Gastrocnemius medialis (tissue), 4 donors: ENCODE measurements at regions not wholly inside any gene's neighbourhood (a gene's known extent, or its start where the extent isn't known, plus 50 kb on each side); places are given as distances from the start of the nearest gene placed in this dataset.

Experiments used
- ATAC-seq, 2 donors: fragments of 150-250 bp; one replicate each; pipeline ENCODE4 v1.9.1; 2016
- DNase-seq, 2 donors: peaks; one replicate each; pipeline ENCODE4 v3.0.0-alpha.2; 2019
- H3K27ac ChIP-seq, 4 donors: fragments of 200-600 bp; sonication (generic); 1 replicate in 1 of 4; 2 replicates in 3 of 4; pipeline ENCODE4 v1.5.1; 2016 to 2018; ENCODE audit warnings: mild to moderate bottlenecking in 2 of 4, moderate library complexity in 1 of 4
- H3K27me3 ChIP-seq, 3 donors: fragments of 200-600 bp; sonication (generic) in 2 of 3; 1 replicate in 1 of 3; 2 replicates in 2 of 3; pipeline versions ENCODE4 v1.5.1 to v1.6.0; 2016 to 2019; ENCODE audit warnings: mild to moderate bottlenecking in 1 of 3, moderate library complexity in 1 of 3
- H3K36me3 ChIP-seq, 2 donors: fragments of 200-600 bp; sonication (generic) in 1 of 2; one replicate each; pipeline ENCODE4 v1.5.1; 2017 to 2018
- H3K4me1 ChIP-seq, 2 donors: fragments of 200-600 bp; sonication (generic) in 1 of 2; one replicate each; pipeline ENCODE4 v1.5.1; 2016 to 2017; ENCODE audit warnings: mild to moderate bottlenecking in 2 of 2
- H3K4me3 ChIP-seq, 4 donors: fragments of 200-600 bp; sonication (generic) in 3 of 4; 1 replicate in 1 of 4; 2 replicates in 3 of 4; pipeline ENCODE4 v1.5.1; 2016 to 2019; ENCODE audit warnings: mild to moderate bottlenecking in 2 of 4
- H3K9me3 ChIP-seq, 3 donors: fragments of 200-600 bp; sonication (generic) in 2 of 3; 1 replicate in 1 of 3; 2 replicates in 2 of 3; pipeline ENCODE4 v1.5.1; 2016 to 2019
- POLR2A ChIP-seq, 2 donors: fragments of 450-650 bp; IDR thresholded peaks; one replicate each; pipeline ENCODE4 v1.6.1; 2017; ENCODE audit warnings: antibody characterized with exemption in 2 of 2, mild to moderate bottlenecking in 2 of 2, moderate library complexity in 2 of 2
- in situ Hi-C, 4 donors: fragments of 200-750 bp; cut with MboI; loops; one replicate each; pipeline versions ENCODE4 v1.15.0 to v1.8.0; 2017; ENCODE audit warnings: low sequenced_read_pairs in 4 of 4
- intact Hi-C: fragments of 100-400 bp; cut with DNase I; formaldehyde crosslinking; loops from one replicate; pipeline ENCODE4 v1.15.1; 2023; ENCODE audit warnings: low total_unique reads
- TF ChIP-seq, protein P1 (sequence below), 5 experiments: fragments of 450-650 bp in 3 of 5; fragments of 200-600 bp in 2 of 5; sonication (generic) in 2 of 5; IDR thresholded peaks in 4 of 5; conservative IDR thresholded peaks in 1 of 5; 1 replicate in 4 of 5; 2 replicates in 1 of 5; pipeline ENCODE4 v1.5.1; 2016 to 2019; ENCODE audit warnings: antibody characterized with exemption in 5 of 5, mild to moderate bottlenecking in 3 of 5, moderate library complexity in 3 of 5

DNA sequence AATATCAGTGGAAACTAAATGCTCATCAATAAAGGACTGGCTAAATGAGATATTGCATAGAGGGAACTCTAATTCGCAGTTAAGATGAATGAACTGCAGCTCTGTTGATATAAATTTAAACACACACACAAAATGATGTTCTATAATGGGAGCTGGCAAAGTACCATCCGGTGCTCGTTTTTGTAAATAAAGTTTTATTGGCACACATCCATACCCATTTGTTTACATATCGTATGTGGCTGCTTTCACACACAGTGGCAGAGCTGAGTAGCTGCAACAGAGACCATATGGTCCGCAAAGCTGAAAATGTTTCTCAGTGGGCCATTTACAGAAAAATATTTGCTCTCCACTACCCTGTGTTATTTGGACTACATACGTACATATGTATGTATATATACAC, 120.7 kb downstream of the EDN3 start:
- TF ChIP-seq POLR2A (IDR thresholded peaks at IDR 0.05) = no peak
- ATAC-seq = no peak
- intact Hi-C loops = no loop called here
- in situ Hi-C loops = loop anchor here in 2 of 4 donors (25.0 kb wide), 3 partner anchors 334 to 559 kb away; partner anchors contain the start of genes GNAS (in 1 of the 2) and GNAS-AS1 (in 1 of the 2)
- Histone ChIP-seq H3K9me3 (no peaks in the 10 kb centered on the region), H3K4me3 (no peak overlapping the region), H3K27me3 (no peaks in the 10 kb centered on the region), H3K36me3 (no peaks in the 10 kb centered on the region), H3K27ac (no peak overlapping the region), H3K4me1 (no peaks in the 10 kb centered on the region)
- no peak for DNase-seq

DNA sequence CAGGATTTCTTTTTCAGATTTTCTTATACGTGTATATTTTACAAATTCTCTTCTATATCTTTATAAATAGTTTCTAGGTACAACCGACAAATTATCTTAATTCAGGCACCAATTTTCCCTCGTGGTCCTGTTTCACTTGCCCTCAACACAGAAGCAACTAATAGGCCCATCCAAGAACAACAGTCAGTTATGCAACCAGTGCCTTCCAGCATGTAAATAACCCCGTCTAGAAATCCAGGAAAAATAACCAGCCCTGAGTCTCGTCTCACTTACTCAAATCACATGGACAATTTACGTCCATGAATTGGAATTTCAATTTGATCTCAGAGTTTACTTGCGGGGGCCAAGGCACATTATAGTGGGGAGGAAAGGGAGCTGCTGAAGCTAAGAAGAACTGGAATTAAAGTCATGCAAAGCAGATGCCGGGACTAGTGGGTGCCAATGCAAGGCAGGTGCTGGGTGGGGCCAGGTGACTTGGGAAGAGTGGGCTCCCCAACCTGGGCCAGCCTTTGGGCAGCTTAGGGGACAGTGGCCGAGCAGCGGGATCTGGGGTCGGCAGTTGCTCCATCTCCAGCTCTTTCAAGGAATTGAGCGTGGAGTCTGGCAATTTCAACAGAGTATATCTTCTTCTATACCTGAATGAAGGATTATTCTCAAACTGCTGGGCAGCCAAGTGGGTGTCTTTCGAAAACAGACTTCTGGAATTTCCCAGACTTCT, 121.7 kb downstream of the EDN3 start:
- TF ChIP-seq, protein P1, sequence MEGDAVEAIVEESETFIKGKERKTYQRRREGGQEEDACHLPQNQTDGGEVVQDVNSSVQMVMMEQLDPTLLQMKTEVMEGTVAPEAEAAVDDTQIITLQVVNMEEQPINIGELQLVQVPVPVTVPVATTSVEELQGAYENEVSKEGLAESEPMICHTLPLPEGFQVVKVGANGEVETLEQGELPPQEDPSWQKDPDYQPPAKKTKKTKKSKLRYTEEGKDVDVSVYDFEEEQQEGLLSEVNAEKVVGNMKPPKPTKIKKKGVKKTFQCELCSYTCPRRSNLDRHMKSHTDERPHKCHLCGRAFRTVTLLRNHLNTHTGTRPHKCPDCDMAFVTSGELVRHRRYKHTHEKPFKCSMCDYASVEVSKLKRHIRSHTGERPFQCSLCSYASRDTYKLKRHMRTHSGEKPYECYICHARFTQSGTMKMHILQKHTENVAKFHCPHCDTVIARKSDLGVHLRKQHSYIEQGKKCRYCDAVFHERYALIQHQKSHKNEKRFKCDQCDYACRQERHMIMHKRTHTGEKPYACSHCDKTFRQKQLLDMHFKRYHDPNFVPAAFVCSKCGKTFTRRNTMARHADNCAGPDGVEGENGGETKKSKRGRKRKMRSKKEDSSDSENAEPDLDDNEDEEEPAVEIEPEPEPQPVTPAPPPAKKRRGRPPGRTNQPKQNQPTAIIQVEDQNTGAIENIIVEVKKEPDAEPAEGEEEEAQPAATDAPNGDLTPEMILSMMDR (IDR thresholded peaks at IDR 0.05 in 4 of 5, conservative IDR thresholded peaks at IDR 0.05 in 1 of 5) = no peak
- no peak for TF ChIP-seq POLR2A (IDR thresholded peaks at IDR 0.05)
- Histone ChIP-seq H3K36me3 (no peaks in the 10 kb centered on the region), H3K27me3 (no peaks in the 10 kb centered on the region), H3K9me3 (no peaks in the 10 kb centered on the region), H3K27ac (no peak overlapping the region), H3K4me3 (no peak overlapping the region), H3K4me1 (no peaks in the 10 kb centered on the region)
- DNase-seq (no peak), ATAC-seq (no peak)
- intact Hi-C loops = no loop called here
- in situ Hi-C loops = loop anchor here in 2 of 4 donors (25.0 kb wide), 3 partner anchors 335 to 560 kb away; partner anchors contain the start of genes GNAS (in 1 of the 2) and GNAS-AS1 (in 1 of the 2)

GRCh38 chr20:59422872-59423544, 122.6 kb downstream of the EDN3 start:
- in situ Hi-C loops = loop anchor here in 2 of 4 donors (25.0 kb wide), 3 partner anchors 336 to 561 kb away; partner anchors contain the start of genes GNAS (in 1 of the 2) and GNAS-AS1 (in 1 of the 2)
- intact Hi-C loops = no loop called here

GRCh38 chr20:59424976-59425375, 124.6 kb downstream of the EDN3 start:
- TF ChIP-seq POLR2A (IDR thresholded peaks at IDR 0.05) = no peak
- TF ChIP-seq, protein P1 (IDR thresholded peaks at IDR 0.05 in 4 of 5, conservative IDR thresholded peaks at IDR 0.05 in 1 of 5) = no peak
- in situ Hi-C loops = loop anchor here in 2 of 4 donors (25.0 kb wide), 4 partner anchors 88 to 563 kb away; partner anchors contain the start of genes GNAS (in 1 of the 2) and GNAS-AS1 (in 1 of the 2)
- Histone ChIP-seq H3K36me3 (no peaks in the 10 kb centered on the region), H3K4me3 (no peak overlapping the region), H3K9me3 (no peaks in the 10 kb centered on the region), H3K27me3 (no peaks in the 10 kb centered on the region), H3K27ac (no peak overlapping the region), H3K4me1 (no peaks in the 10 kb centered on the region)
- DNase-seq (no peak), ATAC-seq (no peak)
- intact Hi-C loops = no loop called here

More at GRCh38 chr20:59422872-59423544, 122.6 kb downstream of the EDN3 start:
- no peak for DNase-seq
- ATAC-seq = no peak
- Histone ChIP-seq H3K27ac (no peak overlapping the region), H3K4me3 (no peak overlapping the region), H3K36me3 (no peaks in the 10 kb centered on the region), H3K4me1 (no peaks in the 10 kb centered on the region), H3K9me3 (no peaks in the 10 kb centered on the region), H3K27me3 (no peaks in the 10 kb centered on the region)
- TF ChIP-seq, protein P1 (IDR thresholded peaks at IDR 0.05 in 4 of 5, conservative IDR thresholded peaks at IDR 0.05 in 1 of 5) = no peak
- TF ChIP-seq POLR2A (IDR thresholded peaks at IDR 0.05) = no peak

GRCh38 chr20:59425572-59425971, 125.2 kb downstream of the EDN3 start:
- in situ Hi-C loops = loop anchor here in 1 of 4 donors (25.0 kb wide), 1 partner anchor 88 kb away; no protein-coding TSS in a partner anchor
- H3K27ac ChIP-seq = no peak overlapping the region
- intact Hi-C loops = no loop called here
- no peaks in the 10 kb centered on the region for H3K36me3 ChIP-seq
- no peak for ATAC-seq
- H3K9me3 ChIP-seq = no peaks in the 10 kb centered on the region
- H3K4me1 ChIP-seq = no peaks in the 10 kb centered on the region
- no peak overlapping the region for H3K4me3 ChIP-seq
- TF ChIP-seq, protein P1 (IDR thresholded peaks at IDR 0.05 in 4 of 5, conservative IDR thresholded peaks at IDR 0.05 in 1 of 5) = no peak
- no peak for TF ChIP-seq POLR2A (IDR thresholded peaks at IDR 0.05)
- DNase-seq = no peak
- H3K27me3 ChIP-seq = no peaks in the 10 kb centered on the region
